Esophagus muscularis mucosa (tissue), 2 donors: ENCODE measurements at regions not wholly inside any gene's neighbourhood (a gene's known extent, or its start where the extent isn't known, plus 50 kb on each side); places are given as distances from the start of the nearest gene placed in this dataset.

Source experiments
- EP300 ChIP-seq: sonication (generic); formaldehyde crosslinking; IDR thresholded peaks from one replicate; pipeline ENCODE4 v1.6.1; 2017; ENCODE audit warnings: antibody characterized with exemption
- POLR2A ChIP-seq: fragments of 450-650 bp; IDR thresholded peaks from one replicate; pipeline ENCODE4 v1.6.1; 2017; ENCODE audit warnings: antibody characterized with exemption, moderate library complexity, mild to moderate bottlenecking, low read depth

GRCh38 chr16:26840691-26841090 is 226.0 kb upstream of the C16orf82 start:
- no peak for TF ChIP-seq POLR2A
- TF ChIP-seq EP300, result no peak
